Liver (tissue), 8 donors: ENCODE measurements at regions not wholly inside any gene's neighbourhood (a gene's known extent, or its start where the extent isn't known, plus 50 kb on each side); places are given as distances from the start of the nearest gene placed in this dataset.

Experiments
- DNase-seq: peaks from one replicate; pipeline ENCODE4 v3.0.0-alpha.2; 2017; ENCODE audit warnings: low spot score
- H3K27ac ChIP-seq, 2 donors: one replicate each; pipeline ENCODE4 v1.7.0; 2013; ENCODE audit warnings: inconsistent platforms in 2 of 2, low read length in 2 of 2, control low read depth in 1 of 2, low read depth in 1 of 2, mild to moderate bottlenecking in 1 of 2
- H3K27me3 ChIP-seq, 4 donors: one replicate each; pipeline versions ENCODE4 v1.6.1 to v1.7.0; 2013; ENCODE audit warnings: low read length in 3 of 4, inconsistent platforms in 1 of 4, mild to moderate bottlenecking in 1 of 4, moderate library complexity in 1 of 4; ENCODE audit not compliant: control insufficient read depth in 4 of 4, insufficient read depth in 4 of 4
- H3K36me3 ChIP-seq, 4 donors: one replicate each; pipeline versions ENCODE4 v1.6.1 to v1.7.0; 2013; ENCODE audit warnings: low read length in 3 of 4, mild to moderate bottlenecking in 3 of 4, low read depth in 1 of 4, moderate library complexity in 1 of 4; ENCODE audit not compliant: control insufficient read depth in 4 of 4, insufficient read depth in 3 of 4
- H3K4me1 ChIP-seq, 4 donors: one replicate each; pipeline versions ENCODE4 v1.6.1 to v1.7.0; 2013; ENCODE audit warnings: low read length in 3 of 4, mild to moderate bottlenecking in 3 of 4, moderate library complexity in 1 of 4; ENCODE audit not compliant: control insufficient read depth in 4 of 4, insufficient read depth in 4 of 4
- H3K4me3 ChIP-seq, 3 donors: one replicate each; pipeline versions ENCODE4 v1.6.1 to v1.7.0; 2013; ENCODE audit warnings: low read length in 3 of 3, control low read depth in 1 of 3, low read depth in 1 of 3, mild to moderate bottlenecking in 1 of 3
- H3K9ac ChIP-seq, 2 donors: one replicate each; pipeline ENCODE4 v1.7.0; 2013; ENCODE audit warnings: low read length in 2 of 2, mild to moderate bottlenecking in 2 of 2, moderate library complexity in 2 of 2, control low read depth in 1 of 2, low read depth in 1 of 2
- H3K9me3 ChIP-seq, 4 donors: one replicate each; pipeline versions ENCODE4 v1.6.1 to v1.7.0; 2013; ENCODE audit warnings: low read length in 3 of 4; ENCODE audit not compliant: control insufficient read depth in 4 of 4
- ATF3 ChIP-seq: IDR thresholded peaks from 2 replicates; pipeline ENCODE4 v1.6.1; 2016; ENCODE audit warnings: antibody characterized with exemption
- CTCF ChIP-seq: fragments of 150-350 bp; IDR thresholded peaks from 2 replicates; pipeline ENCODE4 v1.5.1; 2017; ENCODE audit warnings: improper control_type of control experiment, low read depth, low read length; ENCODE audit not compliant: missing input control
- EGR1 ChIP-seq, 2 donors: IDR thresholded peaks; 2 replicates each; pipeline ENCODE4 v1.6.1; 2016 to 2018; ENCODE audit warnings: antibody characterized with exemption in 2 of 2, low read depth in 2 of 2
- FOXA1 ChIP-seq: IDR thresholded peaks from 2 replicates; pipeline ENCODE4 v1.6.1; 2016; ENCODE audit warnings: antibody characterized with exemption
- FOXA2 ChIP-seq: IDR thresholded peaks from 2 replicates; pipeline ENCODE4 v1.6.1; 2016; ENCODE audit warnings: antibody characterized with exemption
- GABPA ChIP-seq, 2 donors: IDR thresholded peaks in 1 of 2; conservative IDR thresholded peaks in 1 of 2; 2 replicates each; pipeline ENCODE4 v1.6.1; 2016; ENCODE audit warnings: antibody characterized with exemption in 2 of 2, mild to moderate bottlenecking in 1 of 2, moderate library complexity in 1 of 2
- HNF4A ChIP-seq, 2 donors: conservative IDR thresholded peaks; 2 replicates each; pipeline ENCODE4 v1.6.1; 2016; ENCODE audit warnings: antibody characterized with exemption in 2 of 2, mild to moderate bottlenecking in 2 of 2
- HNF4G ChIP-seq: IDR thresholded peaks from 2 replicates; pipeline ENCODE4 v1.6.1; 2016; ENCODE audit warnings: antibody characterized with exemption
- JUND ChIP-seq, 2 donors: IDR thresholded peaks; 2 replicates each; pipeline ENCODE4 v1.6.1; 2016; ENCODE audit warnings: antibody characterized with exemption in 2 of 2
- NR2F2 ChIP-seq: IDR thresholded peaks from 2 replicates; pipeline ENCODE4 v1.6.1; 2016; ENCODE audit warnings: antibody characterized with exemption
- RAD21 ChIP-seq, 2 donors: IDR thresholded peaks; 2 replicates each; pipeline ENCODE4 v1.6.1; 2016; ENCODE audit warnings: antibody characterized with exemption in 2 of 2, mild to moderate bottlenecking in 2 of 2
- RXRA ChIP-seq, 2 donors: IDR thresholded peaks; 2 replicates each; pipeline ENCODE4 v1.6.1; 2017 to 2018; ENCODE audit warnings: antibody characterized with exemption in 2 of 2, mild to moderate bottlenecking in 1 of 2
- SP1 ChIP-seq: IDR thresholded peaks from 2 replicates; pipeline ENCODE4 v1.6.1; 2018; ENCODE audit warnings: antibody characterized with exemption, mild to moderate bottlenecking
- TAF1 ChIP-seq: conservative IDR thresholded peaks from 2 replicates; pipeline ENCODE4 v1.6.1; 2016; ENCODE audit warnings: antibody characterized with exemption, mild to moderate bottlenecking
- YY1 ChIP-seq: IDR thresholded peaks from 2 replicates; pipeline ENCODE4 v1.6.1; 2016; ENCODE audit warnings: antibody characterized with exemption, mild to moderate bottlenecking
- WGBS: extraction: QIAGEN DNeasy Blood & Tissue Kit; methylation state at CpG from one replicate; pipeline ENCODE4 v1.1.7; 2013; 5-methylcytosine and 5-hydroxymethylcytosine counted together
- TF ChIP-seq, protein P1 (sequence below): IDR thresholded peaks from 2 replicates; pipeline ENCODE4 v1.6.1; 2016; ENCODE audit warnings: antibody characterized with exemption, mild to moderate bottlenecking
- TF ChIP-seq, protein P2 (sequence below): IDR thresholded peaks from 2 replicates; pipeline ENCODE4 v1.6.1; 2016; ENCODE audit warnings: antibody characterized with exemption
- donor health status: healthy.
- donor health status: healthy.
- donor health status: healthy.
- donor health status: healthy.
- donor health status: healthy.

- Histone ChIP-seq H3K9ac (no peak overlapping the region), H3K4me1 (no peaks in the 10 kb centered on the region), H3K4me3 (no peak overlapping the region), H3K27ac (no peak overlapping the region), H3K36me3 (no peaks in the 10 kb centered on the region), H3K9me3 (peaks cover 0 to 14% (median 5%) of the 10 kb centered on the region in 4 donors), H3K27me3 (no peaks in the 10 kb centered on the region)
- WGBS = 79% methylated on average over 2 of the region's 2 CpGs
- TF ChIP-seq HNF4A (conservative IDR thresholded peaks at IDR 0.05) (no peak), SP1 (no peak), RAD21 (IDR thresholded peaks at IDR 0.05) (no peak), EGR1 (IDR thresholded peaks at IDR 0.05; ENCODE audit: low read depth in 2 of 2) (no peak), HNF4G (no peak), RXRA (IDR thresholded peaks at IDR 0.05) (no peak), FOXA1 (no peak), YY1 (no peak), NR2F2 (no peak), GABPA (IDR thresholded peaks at IDR 0.05 in 1 of 2, conservative IDR thresholded peaks at IDR 0.05 in 1 of 2) (no peak), JUND (IDR thresholded peaks at IDR 0.05) (no peak)
- TF ChIP-seq, protein P1, sequence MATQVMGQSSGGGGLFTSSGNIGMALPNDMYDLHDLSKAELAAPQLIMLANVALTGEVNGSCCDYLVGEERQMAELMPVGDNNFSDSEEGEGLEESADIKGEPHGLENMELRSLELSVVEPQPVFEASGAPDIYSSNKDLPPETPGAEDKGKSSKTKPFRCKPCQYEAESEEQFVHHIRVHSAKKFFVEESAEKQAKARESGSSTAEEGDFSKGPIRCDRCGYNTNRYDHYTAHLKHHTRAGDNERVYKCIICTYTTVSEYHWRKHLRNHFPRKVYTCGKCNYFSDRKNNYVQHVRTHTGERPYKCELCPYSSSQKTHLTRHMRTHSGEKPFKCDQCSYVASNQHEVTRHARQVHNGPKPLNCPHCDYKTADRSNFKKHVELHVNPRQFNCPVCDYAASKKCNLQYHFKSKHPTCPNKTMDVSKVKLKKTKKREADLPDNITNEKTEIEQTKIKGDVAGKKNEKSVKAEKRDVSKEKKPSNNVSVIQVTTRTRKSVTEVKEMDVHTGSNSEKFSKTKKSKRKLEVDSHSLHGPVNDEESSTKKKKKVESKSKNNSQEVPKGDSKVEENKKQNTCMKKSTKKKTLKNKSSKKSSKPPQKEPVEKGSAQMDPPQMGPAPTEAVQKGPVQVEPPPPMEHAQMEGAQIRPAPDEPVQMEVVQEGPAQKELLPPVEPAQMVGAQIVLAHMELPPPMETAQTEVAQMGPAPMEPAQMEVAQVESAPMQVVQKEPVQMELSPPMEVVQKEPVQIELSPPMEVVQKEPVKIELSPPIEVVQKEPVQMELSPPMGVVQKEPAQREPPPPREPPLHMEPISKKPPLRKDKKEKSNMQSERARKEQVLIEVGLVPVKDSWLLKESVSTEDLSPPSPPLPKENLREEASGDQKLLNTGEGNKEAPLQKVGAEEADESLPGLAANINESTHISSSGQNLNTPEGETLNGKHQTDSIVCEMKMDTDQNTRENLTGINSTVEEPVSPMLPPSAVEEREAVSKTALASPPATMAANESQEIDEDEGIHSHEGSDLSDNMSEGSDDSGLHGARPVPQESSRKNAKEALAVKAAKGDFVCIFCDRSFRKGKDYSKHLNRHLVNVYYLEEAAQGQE = no peak
- DNase-seq = no peak
Observed at GRCh38 chrX:35622040-35622439, 176.1 kb upstream of the MAGEB16 start.

DNA sequence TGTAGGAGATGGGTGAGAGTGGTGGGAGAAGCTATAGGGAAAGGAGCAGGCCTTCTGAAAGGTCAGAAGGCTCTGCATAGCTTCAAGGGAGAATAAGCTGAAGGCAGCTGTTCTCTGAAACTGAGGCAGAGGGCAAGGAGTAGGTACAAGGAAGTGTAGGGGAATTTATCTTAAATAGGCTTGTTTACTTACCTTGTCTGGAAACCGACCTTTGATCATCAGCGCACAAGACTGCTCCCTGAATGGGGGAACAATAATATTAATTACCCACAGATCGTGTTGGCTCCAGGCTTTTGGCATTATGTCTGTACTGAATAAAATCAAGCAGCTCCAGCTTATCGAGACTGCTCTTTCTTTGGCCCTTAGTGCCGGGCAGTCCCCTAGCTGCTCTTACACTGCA lies 175.5 kb upstream of the MAGEB16 start:
- H3K9ac ChIP-seq = no peak overlapping the region
- WGBS = 84% methylated on average over 5 of the region's 5 CpGs
- H3K4me1 ChIP-seq = no peaks in the 10 kb centered on the region
- no peaks in the 10 kb centered on the region for H3K27me3 ChIP-seq
- no peak for DNase-seq
- TF ChIP-seq HNF4G = no peak
- no peak overlapping the region for H3K4me3 ChIP-seq
- H3K27ac ChIP-seq = no peak overlapping the region
- H3K36me3 ChIP-seq = no peaks in the 10 kb centered on the region
- H3K9me3 ChIP-seq = peaks cover 0 to 14% (median 5%) of the 10 kb centered on the region in 4 donors

DNA sequence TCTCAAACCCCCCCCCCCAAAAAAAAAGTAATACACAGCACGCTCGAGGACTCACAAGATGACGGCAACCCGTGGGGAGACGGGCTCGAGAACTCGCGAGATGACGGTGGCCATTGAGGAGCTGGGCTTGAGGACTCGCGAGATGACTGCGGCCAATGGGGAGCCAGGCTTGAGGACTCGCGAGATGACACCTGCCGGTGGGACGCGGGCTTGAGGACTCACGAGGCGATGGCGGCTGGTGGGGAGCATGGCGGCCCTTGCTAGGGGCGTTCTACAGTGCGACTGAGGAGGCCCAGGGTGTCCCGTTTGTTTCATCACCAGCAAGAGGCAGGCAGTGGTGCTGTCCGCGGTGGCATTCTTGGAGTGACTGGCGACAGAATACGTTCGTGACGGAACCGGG lies 172.4 kb upstream of the MAGEB16 start:
- H3K27me3 ChIP-seq = no peaks in the 10 kb centered on the region
- TF ChIP-seq EGR1 (IDR thresholded peaks at IDR 0.05; ENCODE audit: low read depth in 2 of 2) = no peak
- TF ChIP-seq HNF4A (conservative IDR thresholded peaks at IDR 0.05) = no peak
- no peak for TF ChIP-seq SP1
- no peak for TF ChIP-seq ATF3
- TF ChIP-seq, protein P1 = no peak
- no peak for TF ChIP-seq CTCF
- TF ChIP-seq GABPA (IDR thresholded peaks at IDR 0.05 in 1 of 2, conservative IDR thresholded peaks at IDR 0.05 in 1 of 2) = no peak
- no peak for TF ChIP-seq RAD21 (IDR thresholded peaks at IDR 0.05)
- no peak for TF ChIP-seq HNF4G
- TF ChIP-seq TAF1 = no peak
- TF ChIP-seq, protein P2, sequence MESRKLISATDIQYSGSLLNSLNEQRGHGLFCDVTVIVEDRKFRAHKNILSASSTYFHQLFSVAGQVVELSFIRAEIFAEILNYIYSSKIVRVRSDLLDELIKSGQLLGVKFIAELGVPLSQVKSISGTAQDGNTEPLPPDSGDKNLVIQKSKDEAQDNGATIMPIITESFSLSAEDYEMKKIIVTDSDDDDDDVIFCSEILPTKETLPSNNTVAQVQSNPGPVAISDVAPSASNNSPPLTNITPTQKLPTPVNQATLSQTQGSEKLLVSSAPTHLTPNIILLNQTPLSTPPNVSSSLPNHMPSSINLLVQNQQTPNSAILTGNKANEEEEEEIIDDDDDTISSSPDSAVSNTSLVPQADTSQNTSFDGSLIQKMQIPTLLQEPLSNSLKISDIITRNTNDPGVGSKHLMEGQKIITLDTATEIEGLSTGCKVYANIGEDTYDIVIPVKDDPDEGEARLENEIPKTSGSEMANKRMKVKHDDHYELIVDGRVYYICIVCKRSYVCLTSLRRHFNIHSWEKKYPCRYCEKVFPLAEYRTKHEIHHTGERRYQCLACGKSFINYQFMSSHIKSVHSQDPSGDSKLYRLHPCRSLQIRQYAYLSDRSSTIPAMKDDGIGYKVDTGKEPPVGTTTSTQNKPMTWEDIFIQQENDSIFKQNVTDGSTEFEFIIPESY = no peak
- no peak for TF ChIP-seq FOXA1
- TF ChIP-seq RXRA (IDR thresholded peaks at IDR 0.05) = no peak
- no peak for TF ChIP-seq YY1
- no peak for TF ChIP-seq FOXA2
- H3K4me1 ChIP-seq = no peaks in the 10 kb centered on the region
- WGBS = 94% methylated on average over 31 of the region's 31 CpGs
- H3K36me3 ChIP-seq = no peaks in the 10 kb centered on the region
- H3K9ac ChIP-seq = no peak overlapping the region
- DNase-seq = no peak
- H3K9me3 ChIP-seq = peaks cover 0 to 14% (median 5%) of the 10 kb centered on the region in 4 donors
- H3K4me3 ChIP-seq = no peak overlapping the region
- H3K27ac ChIP-seq = no peak overlapping the region
